ENCODE measurements at regions not wholly inside any gene's neighbourhood (a gene's known extent, or its start where the extent isn't known, plus 50 kb on each side); places are given as distances from the start of the nearest gene placed in this dataset.
"Not testable (repeated sequence)": the region's sequence is repeated elsewhere in the genome, so short reads cannot be mapped to it uniquely, and the experiment has no call there.

- DNase-seq (ENCODE audit: low read depth in 4 of 4, low spot score in 3 of 4), result no peak
Observed at GRCh38 chr10:114729103-114729659, 71.1 kb upstream of the ABLIM1 start.

DNA sequence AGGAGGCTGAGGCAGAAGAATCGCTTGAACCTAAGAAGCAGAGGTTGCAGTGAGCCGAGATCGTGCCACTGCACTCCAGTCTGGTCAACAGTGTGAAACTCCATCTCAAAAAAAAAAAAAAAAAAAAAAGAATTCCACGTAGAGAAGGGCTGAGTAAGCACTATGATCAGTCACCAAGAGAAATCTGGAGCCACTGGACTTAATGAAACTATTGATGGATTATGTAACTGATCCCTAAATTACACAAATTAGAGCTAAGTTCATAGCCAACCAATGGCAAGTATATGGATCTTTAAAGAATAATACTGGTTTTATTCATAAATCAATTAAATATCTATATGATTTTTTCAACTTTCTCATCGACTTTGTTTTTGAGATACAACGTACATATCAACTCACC lies 72.2 kb upstream of the ABLIM1 start:
- no peak for DNase-seq (ENCODE audit: low read depth in 4 of 4, low spot score in 3 of 4)

- no peak for DNase-seq (ENCODE audit: low read depth in 4 of 4, low spot score in 3 of 4)
Observed at GRCh38 chr10:114732931-114733330, 74.9 kb upstream of the ABLIM1 start.

GRCh38 chr10:114735946-114736345 lies 77.9 kb upstream of the ABLIM1 start:
- DNase-seq (ENCODE audit: low read depth in 4 of 4, low spot score in 3 of 4), result no peak

- DNase-seq (ENCODE audit: low read depth in 4 of 4, low spot score in 3 of 4), result no peak
Observed at GRCh38 chr10:114743521-114744231, 77.9 kb upstream of the FHIP2A start.

- no peak for DNase-seq (ENCODE audit: low read depth in 4 of 4, low spot score in 3 of 4)
Observed at GRCh38 chr10:114746531-114746930, 75.0 kb upstream of the FHIP2A start.

- DNase-seq (ENCODE audit: low read depth in 4 of 4, low spot score in 3 of 4), result no peak
Observed at GRCh38 chr10:114748241-114748640, 73.3 kb upstream of the FHIP2A start.

DNA sequence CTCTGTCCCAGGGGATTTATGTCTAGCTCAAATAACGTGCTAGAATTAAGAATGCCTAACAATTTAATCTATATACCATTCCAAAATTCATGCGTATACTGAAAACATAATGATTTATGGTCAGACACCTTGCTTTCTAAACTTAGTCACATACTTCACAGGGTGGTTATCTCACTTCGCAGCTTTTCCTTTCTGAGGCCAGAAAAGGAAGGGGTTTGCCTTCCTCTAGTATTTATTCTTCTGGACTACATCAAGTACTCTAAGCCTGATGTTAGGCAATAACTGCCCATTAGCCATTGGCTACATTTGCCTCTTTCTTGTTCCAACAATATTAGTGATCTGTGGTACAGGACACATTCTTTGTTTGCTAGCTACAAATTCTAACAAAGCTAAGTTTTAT lies 72.6 kb upstream of the FHIP2A start:
- no peak for DNase-seq (ENCODE audit: low read depth in 4 of 4, low spot score in 3 of 4)

DNA sequence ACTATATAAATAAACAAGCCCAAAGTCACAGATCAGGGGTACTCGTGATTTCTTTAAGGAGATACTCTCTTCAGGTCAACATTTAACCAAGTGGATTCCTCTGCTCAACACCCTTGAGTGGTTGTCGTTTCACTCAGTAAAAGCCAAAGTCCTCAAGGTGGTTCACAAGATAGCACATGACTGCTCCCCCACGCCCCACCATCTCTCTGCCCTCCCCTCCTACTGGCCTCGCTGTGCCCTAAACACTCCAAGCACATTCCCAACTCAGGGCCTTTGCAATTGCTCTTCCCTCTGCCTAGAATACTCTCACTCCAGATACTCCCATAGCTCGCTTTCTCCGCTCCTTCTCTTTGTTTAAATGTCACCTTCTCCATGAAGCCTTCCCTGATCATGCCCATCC lies 72.1 kb upstream of the FHIP2A start:
- no peak for DNase-seq (ENCODE audit: low read depth in 4 of 4, low spot score in 3 of 4)

DNA sequence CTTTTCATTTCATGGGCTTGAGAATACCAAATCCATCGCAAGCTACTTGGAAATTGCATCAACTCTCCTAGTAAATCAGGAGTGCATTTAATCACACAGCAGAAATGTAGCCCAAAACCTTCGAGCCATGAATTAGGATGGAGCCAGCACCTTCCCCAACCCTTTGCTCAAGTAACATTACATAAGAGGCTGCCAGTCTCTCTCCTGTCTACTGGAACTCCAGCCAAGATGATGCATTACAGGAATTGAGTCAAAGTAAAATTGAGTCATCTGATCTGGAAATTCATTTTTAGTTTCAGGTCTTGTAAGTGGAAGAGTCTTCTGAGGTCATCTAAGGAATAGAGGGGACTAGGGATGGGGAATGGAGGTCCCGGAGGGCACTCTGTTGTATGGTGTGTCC lies 69.7 kb upstream of the FHIP2A start:
- no peak for DNase-seq (ENCODE audit: low read depth in 4 of 4, low spot score in 3 of 4)

GRCh38 chr10:114752570-114752969 lies 69.0 kb upstream of the FHIP2A start:
- not testable (repeated sequence) for DNase-seq (ENCODE audit: low read depth in 4 of 4, low spot score in 3 of 4)

DNA sequence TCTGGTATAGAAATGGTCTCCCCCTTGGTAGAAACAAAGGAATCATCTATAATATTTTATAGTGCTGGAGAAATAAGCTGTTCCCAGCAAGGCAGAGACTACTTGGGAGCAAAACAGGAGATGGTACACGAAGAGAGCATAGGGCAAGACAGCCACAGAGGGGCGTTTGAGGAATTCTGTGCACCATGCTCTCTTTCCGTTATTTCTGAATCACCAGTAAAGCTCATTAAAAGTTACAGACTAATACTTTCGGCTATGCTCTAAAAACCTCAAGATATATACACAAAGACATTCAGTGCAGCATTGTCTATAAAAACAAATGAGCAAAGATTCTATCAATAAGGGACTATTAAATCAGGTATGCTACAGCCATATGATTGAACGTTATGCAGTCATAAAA lies 68.5 kb upstream of the FHIP2A start:
- DNase-seq (ENCODE audit: low read depth in 4 of 4, low spot score in 3 of 4), result no peak

GRCh38 chr10:114754445-114755320 lies 66.9 kb upstream of the FHIP2A start:
- no peak for DNase-seq (ENCODE audit: low read depth in 4 of 4, low spot score in 3 of 4)

GRCh38 chr10:114755537-114755936 lies 66.0 kb upstream of the FHIP2A start:
- no peak for DNase-seq (ENCODE audit: low read depth in 4 of 4, low spot score in 3 of 4)

DNA sequence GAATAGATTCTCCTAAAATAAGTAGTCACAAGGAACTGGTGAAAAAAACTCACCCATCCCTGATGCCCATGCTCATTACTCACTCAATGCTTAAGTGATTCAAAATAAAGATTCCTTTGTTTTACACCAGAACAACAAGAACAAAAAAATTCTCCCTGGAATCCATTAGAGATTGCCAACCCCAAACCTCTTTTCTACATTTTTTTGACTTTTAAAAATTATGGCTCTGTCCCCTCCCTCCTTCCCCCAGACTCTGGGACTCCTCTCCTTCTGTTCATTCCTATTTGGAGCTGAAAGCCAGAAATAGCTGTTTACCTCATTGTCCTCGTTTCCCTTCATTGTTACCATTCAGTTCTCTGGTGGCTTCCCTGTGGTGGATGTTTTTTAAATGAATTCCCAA lies 63.2 kb upstream of the FHIP2A start:
- no peak for DNase-seq (ENCODE audit: low read depth in 4 of 4, low spot score in 3 of 4)

- DNase-seq (ENCODE audit: low read depth in 4 of 4, low spot score in 3 of 4), result no peak
Observed at GRCh38 chr10:114761205-114762193, 60.1 kb upstream of the FHIP2A start.

- no peak for DNase-seq (ENCODE audit: low read depth in 4 of 4, low spot score in 3 of 4)
Observed at GRCh38 chr10:114762811-114763210, 58.8 kb upstream of the FHIP2A start.

DNA sequence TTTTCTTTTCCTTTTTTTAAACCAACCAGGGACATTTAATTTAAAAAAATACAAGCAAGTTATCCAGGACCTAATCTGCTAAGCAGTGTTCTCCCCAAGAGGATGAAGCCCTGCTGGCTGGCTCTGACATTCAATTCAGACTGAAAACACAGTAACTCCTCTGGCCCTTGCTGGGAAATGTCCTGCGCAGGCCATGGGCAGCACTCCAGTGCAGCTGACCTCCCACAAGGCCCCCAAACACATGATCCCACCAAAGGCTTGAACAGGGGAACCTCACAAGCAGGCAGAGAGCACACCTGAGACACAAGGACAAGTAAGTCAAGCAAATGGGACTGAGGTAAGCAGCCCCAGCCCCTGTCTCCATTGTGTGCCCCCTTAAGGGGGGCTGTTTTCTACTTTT lies 56.9 kb upstream of the FHIP2A start:
- no peak for DNase-seq (ENCODE audit: low read depth in 4 of 4, low spot score in 3 of 4)

DNA sequence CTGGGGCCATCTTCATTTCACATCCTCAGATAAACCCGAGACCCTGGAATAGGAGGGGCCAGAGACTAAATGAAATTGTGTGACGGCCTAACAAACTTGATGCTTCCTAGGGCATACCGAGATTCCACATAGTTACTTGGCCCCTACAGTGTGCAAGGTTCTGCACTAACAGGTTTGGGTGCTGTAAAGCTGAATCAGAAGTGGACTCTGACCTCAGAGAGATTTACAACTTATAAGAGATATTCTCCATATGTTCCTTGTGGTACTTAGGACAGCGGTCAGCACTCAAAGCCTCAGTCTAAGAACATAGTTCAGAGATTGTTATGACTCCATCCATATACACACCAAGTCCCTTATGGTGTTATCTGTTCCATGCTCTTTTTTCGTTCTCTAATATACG lies 55.1 kb upstream of the FHIP2A start:
- no peak for DNase-seq (ENCODE audit: low read depth in 4 of 4, low spot score in 3 of 4)

GRCh38 chr10:114767101-114767985 lies 54.2 kb upstream of the FHIP2A start:
- DNase-seq (ENCODE audit: low read depth in 4 of 4, low spot score in 3 of 4), result no peak
